ENCODE measurements at regions not wholly inside any gene's neighbourhood (a gene's known extent, or its start where the extent isn't known, plus 50 kb on each side); places are given as distances from the start of the nearest gene placed in this dataset.

GRCh38 chr12:93177208-93178153, 200.2 kb upstream of the NUDT4 start:
- 81% methylated on average over 9 of the region's 9 CpGs for WGBS
- DNase-seq (ENCODE audit: low spot score) = no peak
- TF ChIP-seq POLR2AphosphoS5 (IDR thresholded peaks at IDR 0.05) (no peak), POLR2A (IDR thresholded peaks at IDR 0.05) (no peak), CTCF (IDR thresholded peaks at IDR 0.05) (no peak)
- Histone ChIP-seq H3K4me3 (no peak overlapping the region), H3K27ac (peak overlapping the region in 1 of 2 donors; percentile 54), H3K4me1 (replicated peaks) (peaks cover 13% of the 10 kb centered on the region), H3K9me3 (no peaks in the 10 kb centered on the region), H3K27me3 (replicated peaks; ENCODE audit: insufficient read depth) (no peaks in the 10 kb centered on the region), H3K36me3 (no peaks in the 10 kb centered on the region)
- intact Hi-C loops (cut with DNase I) = loop anchor here (2.0 to 5.0 kb wide), 2 partner anchors 51 to 200 kb away; partner anchors contain the start of gene NUDT4

DNA sequence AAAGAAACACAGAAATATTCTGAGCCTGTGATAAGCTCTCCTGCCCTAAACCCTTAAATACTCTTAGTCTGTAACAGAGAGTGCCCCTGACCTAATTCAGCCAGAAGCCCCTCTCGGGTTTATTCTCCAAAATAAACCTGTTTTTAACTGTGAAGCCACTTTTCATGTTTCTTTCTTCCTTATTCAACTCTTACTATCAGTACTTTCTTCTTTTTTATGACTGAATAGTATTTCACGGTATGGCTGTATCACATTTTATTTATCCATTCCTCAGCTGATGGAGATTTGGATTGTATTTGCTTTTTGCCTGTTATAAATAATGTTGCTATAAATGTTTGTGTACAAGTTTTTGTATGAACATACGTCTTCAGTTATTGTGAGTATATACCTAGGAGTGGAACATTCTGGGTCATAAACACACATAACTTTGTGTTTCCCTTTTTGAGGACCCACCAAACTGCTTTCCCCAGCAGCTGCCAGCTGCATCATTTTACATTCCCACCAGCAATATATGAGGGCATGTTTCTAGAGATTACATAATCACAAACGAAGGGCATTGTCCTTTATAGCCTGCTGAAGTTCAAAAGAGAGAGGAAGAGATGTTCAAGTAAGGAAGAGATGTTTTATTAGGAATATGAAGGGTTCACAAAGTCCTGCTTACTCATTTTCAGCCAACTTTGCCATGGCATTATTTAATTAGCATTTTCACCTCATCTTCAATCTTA, 199.4 kb upstream of the NUDT4 start:
- Histone ChIP-seq H3K27me3 (replicated peaks; ENCODE audit: insufficient read depth) (no peaks in the 10 kb centered on the region), H3K27ac (peak overlapping the region in 1 of 2 donors; percentile 54), H3K4me3 (no peak overlapping the region), H3K4me1 (replicated peaks) (peaks cover 13% of the 10 kb centered on the region), H3K36me3 (no peaks in the 10 kb centered on the region), H3K9me3 (no peaks in the 10 kb centered on the region)
- DNase-seq (ENCODE audit: low spot score) = no peak
- intact Hi-C loops (cut with DNase I) = loop anchor here (2.0 to 5.0 kb wide), 2 partner anchors 52 to 199 kb away; partner anchors contain the start of gene NUDT4
- TF ChIP-seq POLR2A (IDR thresholded peaks at IDR 0.05) (no peak), CTCF (IDR thresholded peaks at IDR 0.05) (no peak), POLR2AphosphoS5 (IDR thresholded peaks at IDR 0.05) (no peak)
- whole genome bisulfite sequencing = 76% methylated on average over 4 of the region's 4 CpGs

- no peak for DNase-seq (ENCODE audit: low spot score)
- TF ChIP-seq CTCF (IDR thresholded peaks at IDR 0.05) = no peak
- TF ChIP-seq POLR2AphosphoS5 (IDR thresholded peaks at IDR 0.05) = no peak
- no peak for TF ChIP-seq POLR2A (IDR thresholded peaks at IDR 0.05)
- Histone ChIP-seq H3K36me3 (no peaks in the 10 kb centered on the region), H3K4me3 (no peak overlapping the region), H3K27ac (no peak overlapping the region), H3K27me3 (replicated peaks; ENCODE audit: insufficient read depth) (no peaks in the 10 kb centered on the region), H3K9me3 (no peaks in the 10 kb centered on the region), H3K4me1 (replicated peaks) (peaks cover 13% of the 10 kb centered on the region)
- WGBS = 96% methylated on average over 6 of the region's 6 CpGs
- intact Hi-C loops (cut with DNase I) = loop anchor here (2.0 to 5.0 kb wide), 2 partner anchors 53 to 198 kb away; partner anchors contain the start of gene NUDT4
These were observed 197.9 kb upstream of the NUDT4 start for GRCh38 chr12:93179792-93180191.

DNA sequence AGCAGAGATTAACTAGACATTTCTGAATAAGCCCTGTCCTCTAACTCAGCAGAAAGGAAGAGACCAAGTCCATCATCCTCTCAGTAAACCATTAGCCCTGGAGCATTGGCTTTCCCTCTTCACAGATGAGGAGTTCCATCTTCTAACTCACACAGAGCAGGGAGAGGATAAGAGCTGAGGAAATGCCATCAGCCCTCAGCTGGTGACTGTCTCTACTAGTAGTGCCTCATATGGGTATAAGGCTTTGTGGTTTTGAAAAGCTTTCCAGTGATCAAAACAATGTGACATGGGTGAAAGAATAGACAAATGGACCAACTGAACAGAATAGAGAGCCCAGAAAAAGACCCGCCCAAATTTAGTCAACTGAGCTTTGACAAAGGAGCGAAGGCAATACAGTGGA, 197.2 kb upstream of the NUDT4 start:
- Histone ChIP-seq H3K27me3 (replicated peaks; ENCODE audit: insufficient read depth) (no peaks in the 10 kb centered on the region), H3K4me3 (no peak overlapping the region), H3K9me3 (no peaks in the 10 kb centered on the region), H3K36me3 (no peaks in the 10 kb centered on the region), H3K4me1 (replicated peaks) (peaks cover 13% of the 10 kb centered on the region), H3K27ac (no peak overlapping the region)
- intact Hi-C loops (cut with DNase I) = no loop called here
- no peak for DNase-seq (ENCODE audit: low spot score)
- WGBS = 98% methylated on average over 2 of the region's 2 CpGs
- TF ChIP-seq POLR2AphosphoS5 (IDR thresholded peaks at IDR 0.05) (no peak), CTCF (IDR thresholded peaks at IDR 0.05) (no peak), POLR2A (IDR thresholded peaks at IDR 0.05) (no peak)
